HPDE6-E6E7 (cell line): ENCODE measurements at regions not wholly inside any gene's neighbourhood (a gene's known extent, or its start where the extent isn't known, plus 50 kb on each side); places are given as distances from the start of the nearest gene placed in this dataset.
A peak's percentile ranks its signal among the peaks of the same experiment; 100 is the strongest.

Source experiments
- DNase-seq: peaks from one replicate; pipeline ENCODE4 v3.0.0; 2011; ENCODE audit warnings: missing footprints; ENCODE audit errors: extremely low spot score

- DNase-seq: no peak
Measured at GRCh38 chr1:220363196-220363837, 91.1 kb upstream of the RAB3GAP2 start.

GRCh38 chr1:220356981-220357850 is 85.0 kb upstream of the RAB3GAP2 start:
- DNase-seq: no peak

- no peak for DNase-seq
Measured at GRCh38 chr1:220353229-220354012, 81.2 kb upstream of the RAB3GAP2 start.

- DNase-seq: no peak
Measured at GRCh38 chr1:220348211-220348610, 76.0 kb upstream of the RAB3GAP2 start.

- no peak for DNase-seq
Measured at GRCh38 chr1:220347654-220348175, 75.5 kb upstream of the RAB3GAP2 start.

DNA sequence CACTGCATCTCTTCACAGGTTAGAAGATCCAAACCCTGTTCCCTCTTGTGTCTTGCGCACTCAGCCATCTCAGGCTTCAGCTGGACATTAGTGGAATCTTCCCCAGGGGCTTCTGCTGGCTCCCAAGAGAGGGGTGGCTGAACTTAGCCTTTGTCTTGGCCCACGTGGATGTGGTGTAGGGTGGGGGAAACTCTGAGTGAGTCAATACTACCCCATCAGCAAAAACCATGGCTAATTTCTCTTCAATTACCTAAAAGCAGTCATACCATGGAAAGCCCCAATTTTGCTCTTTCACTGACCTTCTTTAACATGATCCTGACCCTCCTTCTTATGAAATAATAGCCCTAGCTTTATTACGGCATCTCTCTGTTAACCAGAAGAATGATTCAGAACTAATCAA is 72.5 kb upstream of the RAB3GAP2 start:
- no peak for DNase-seq

GRCh38 chr1:220342853-220343252 is 70.6 kb upstream of the RAB3GAP2 start:
- no peak for DNase-seq

DNA sequence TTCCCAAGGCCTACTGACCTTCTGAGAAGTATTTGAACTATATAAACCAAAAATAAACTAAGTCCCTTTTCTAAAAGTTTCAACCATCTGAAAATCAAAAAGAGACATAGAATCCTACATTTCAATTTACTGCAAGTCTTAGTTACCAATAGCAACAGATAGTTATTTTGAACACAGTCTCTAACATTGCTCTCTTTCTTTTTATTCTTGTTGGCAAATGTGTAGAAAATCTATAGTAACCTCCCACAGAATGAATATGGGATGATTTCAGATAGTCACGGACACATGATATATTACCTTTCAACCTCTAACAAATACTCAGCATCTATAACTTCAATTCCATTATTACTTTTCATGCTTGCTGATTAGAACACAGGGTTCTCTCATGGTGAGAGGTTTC is 68.9 kb upstream of the RAB3GAP2 start:
- no peak for DNase-seq

- DNase-seq: no peak
Measured at GRCh38 chr1:220339581-220339980, 67.3 kb upstream of the RAB3GAP2 start.

GRCh38 chr1:220338759-220339158 is 66.5 kb upstream of the RAB3GAP2 start:
- DNase-seq: no peak

DNA sequence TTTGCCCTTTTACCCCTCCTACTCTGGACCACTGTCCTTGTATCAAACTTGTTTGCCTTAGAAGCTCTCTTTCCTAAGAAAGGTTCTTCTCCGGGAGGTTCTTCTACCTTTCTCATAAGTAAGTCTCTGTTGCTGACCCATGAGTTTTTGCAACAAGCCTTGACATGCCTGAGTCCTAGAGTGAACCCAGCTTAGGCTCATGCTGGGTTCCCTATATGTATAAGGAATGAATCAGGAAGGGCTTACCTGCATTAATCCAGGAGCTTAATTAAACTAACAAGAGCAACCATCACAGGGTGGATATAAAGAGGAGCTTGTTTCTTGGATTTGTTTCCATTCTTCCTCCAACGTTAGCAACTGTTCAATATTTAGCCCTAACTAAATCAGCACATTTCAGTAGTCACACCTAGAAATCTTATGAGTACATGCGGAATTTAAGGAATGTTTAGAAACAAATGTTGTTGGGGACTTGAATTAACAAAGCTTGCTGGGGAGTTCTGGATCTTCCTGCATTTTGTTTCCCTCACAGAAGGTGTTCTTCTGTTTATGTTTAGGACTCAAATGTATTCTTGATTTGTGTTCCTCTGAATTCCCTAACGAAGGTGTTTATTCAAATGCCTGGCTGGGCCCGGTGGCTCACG is 64.3 kb upstream of the RAB3GAP2 start:
- peak; percentile 51 for DNase-seq

DNA sequence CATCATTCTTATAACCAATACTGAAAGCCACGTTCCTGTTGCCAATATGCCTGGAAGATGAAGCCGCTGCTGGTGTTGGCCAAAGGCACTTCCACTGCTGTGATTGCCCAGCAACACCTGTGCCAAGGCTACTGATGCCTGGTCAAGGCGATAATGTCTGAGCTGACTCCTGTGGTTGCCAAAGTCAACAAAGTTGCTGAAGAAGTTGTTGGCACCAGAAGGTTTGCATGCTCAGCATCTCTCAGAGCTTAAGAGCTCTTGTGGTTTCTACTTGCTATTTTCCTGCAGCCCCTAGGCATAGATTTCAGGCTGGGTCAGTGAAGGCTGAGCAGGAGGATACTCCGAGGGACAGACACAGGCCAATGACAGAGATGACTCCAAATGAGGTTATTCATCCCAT is 63.4 kb upstream of the RAB3GAP2 start:
- DNase-seq: no peak

DNA sequence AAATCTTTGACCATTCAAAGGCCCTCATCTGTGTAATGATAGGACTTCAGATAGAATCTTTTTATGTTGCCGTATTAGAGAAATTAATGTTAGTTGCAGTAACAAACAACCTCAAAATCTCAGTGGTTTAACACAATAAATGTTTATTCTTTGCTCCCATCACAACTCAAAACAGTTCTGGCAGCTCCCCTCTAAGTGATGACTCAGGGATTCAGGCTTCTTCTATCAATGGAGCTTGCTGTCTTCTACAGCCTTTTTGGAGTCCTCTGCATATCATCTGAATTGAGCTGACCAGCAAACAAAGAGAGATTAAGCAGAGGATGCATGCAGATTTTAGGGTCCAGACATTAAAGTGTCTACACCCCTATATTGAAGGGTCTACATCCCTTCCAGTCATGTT is 59.1 kb upstream of the RAB3GAP2 start:
- no peak for DNase-seq

DNA sequence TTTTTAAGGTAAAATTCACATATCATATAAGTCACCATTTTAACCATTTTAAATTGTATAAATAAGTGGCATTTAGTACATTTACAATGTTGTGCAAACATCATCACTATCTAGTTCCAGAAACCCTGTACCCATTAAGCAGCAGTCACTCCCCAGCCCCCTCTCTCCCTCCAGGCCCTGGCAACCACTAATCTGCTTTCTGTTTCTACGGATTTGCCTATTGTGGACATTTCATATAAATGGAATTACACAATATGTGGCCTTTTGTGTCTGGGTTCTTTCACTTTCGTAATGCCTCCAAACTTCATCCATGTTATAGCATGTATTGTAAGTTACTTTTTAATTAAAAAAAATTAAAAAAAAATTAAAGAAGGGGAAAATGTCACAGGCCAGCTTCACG is 58.0 kb upstream of the RAB3GAP2 start:
- no peak for DNase-seq

DNA sequence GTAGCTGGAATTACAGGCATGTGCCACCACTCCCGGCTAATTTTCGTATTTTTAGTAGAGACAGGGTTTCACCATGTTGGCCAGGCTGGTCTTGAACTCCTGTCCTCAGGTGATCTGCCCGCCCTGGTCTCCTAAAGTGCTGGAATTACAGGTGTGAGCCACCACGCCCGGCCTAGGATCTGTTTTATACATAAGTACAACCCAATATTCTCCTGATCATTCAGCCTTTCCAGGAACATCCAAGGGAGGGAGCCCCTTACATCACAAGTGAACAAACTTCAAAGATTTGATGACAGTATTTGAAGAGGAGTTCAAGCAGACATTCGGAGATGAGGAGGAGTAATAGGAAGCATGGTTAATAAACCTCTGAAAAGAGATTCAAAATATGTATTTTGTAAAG is 54.9 kb upstream of the RAB3GAP2 start:
- DNase-seq: no peak

DNA sequence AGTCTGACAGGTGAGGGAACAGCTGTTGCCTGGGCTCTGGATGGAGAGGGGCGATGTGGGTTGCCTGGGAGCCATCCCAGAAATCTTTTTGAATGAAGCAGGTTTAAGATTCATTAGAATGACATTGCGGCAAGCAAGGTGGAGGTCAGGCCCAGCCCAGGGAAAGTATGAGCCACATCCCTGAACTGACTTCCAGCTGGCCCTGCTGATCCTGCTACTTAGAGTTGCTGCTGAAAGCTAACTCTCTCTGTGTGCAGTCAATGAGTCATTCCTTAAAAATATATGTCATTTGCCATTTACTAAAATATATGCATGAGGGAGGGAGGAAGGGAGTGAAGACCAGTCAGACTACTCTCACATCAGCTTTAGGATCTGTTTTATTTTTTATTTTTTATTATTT is 54.3 kb upstream of the RAB3GAP2 start:
- peak; percentile 55 for DNase-seq

DNA sequence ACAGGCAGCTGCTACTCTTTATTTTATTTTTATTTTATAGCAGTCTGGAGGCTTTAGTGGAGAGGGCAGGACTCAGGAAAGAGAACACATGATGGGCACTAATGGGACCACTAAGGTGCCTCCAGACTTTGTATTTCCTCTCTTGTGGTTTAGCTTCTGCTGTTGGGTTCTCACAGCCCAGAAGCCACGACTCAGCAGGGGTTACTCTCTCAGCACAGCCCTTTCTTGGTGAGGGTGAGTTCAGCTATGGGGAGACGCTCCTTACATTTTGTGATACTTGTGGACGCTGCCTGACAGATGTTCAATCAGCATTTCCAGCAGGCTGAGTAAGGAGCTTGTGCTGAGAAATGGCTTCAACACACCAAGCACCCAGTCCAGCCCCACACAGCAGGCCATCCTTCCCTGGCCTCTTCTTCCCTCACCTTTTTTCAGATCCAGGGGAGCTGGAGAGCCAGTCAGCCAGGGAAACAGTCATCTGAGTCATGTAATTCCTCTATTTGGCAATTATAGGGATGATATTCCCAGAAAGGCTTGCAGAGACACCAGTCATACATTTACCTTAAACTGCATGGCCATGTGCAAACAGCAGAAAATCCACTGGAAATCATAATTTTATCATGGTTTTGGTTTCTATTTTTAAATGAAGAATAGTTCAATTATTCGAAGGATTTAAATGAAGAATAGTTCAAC is 53.2 kb upstream of the RAB3GAP2 start:
- no peak for DNase-seq

GRCh38 chr1:220323717-220324116 is 51.5 kb upstream of the RAB3GAP2 start:
- DNase-seq: no peak

- DNase-seq: no peak
Measured at GRCh38 chr1:220322570-220322969, 50.3 kb upstream of the RAB3GAP2 start.
